Pulmonary artery endothelial cell (primary cell): ENCODE measurements at regions not wholly inside any gene's neighbourhood (a gene's known extent, or its start where the extent isn't known, plus 50 kb on each side); places are given as distances from the start of the nearest gene placed in this dataset.
"Not testable (repeated sequence)": the region's sequence is repeated elsewhere in the genome, so short reads cannot be mapped to it uniquely, and the experiment has no call there.

Experiments
- DNase-seq: peaks from one replicate; pipeline ENCODE4 v3.0.0-alpha.2; 2011; ENCODE audit warnings: low read depth, low spot score

- DNase-seq: no peak
Observed at GRCh38 chr4:111391829-111392228, 753.4 kb upstream of the FAM241A start.

- no peak for DNase-seq
Observed at GRCh38 chr4:111393781-111394180, 751.5 kb upstream of the FAM241A start.

DNA sequence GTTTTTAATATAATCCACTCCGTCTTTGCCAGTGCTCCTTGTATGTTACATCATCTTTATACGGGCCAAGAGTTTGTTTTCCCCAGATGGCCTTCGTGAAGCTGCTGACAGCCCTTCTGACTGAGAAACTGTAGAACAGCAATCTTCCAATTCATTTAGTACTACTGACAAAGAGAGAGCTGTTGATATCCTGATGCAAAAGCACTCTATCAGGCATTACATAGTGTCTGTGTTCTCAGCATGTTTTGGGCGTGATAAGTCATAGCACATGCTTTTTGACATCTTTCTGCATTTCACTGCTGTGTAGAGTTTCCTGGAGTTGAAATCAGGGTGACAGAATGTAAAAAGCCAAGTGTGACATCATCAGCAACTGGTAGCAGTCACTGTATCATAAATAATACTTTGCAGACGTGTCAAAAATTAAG, 746.3 kb upstream of the FAM241A start:
- DNase-seq: no peak

DNA sequence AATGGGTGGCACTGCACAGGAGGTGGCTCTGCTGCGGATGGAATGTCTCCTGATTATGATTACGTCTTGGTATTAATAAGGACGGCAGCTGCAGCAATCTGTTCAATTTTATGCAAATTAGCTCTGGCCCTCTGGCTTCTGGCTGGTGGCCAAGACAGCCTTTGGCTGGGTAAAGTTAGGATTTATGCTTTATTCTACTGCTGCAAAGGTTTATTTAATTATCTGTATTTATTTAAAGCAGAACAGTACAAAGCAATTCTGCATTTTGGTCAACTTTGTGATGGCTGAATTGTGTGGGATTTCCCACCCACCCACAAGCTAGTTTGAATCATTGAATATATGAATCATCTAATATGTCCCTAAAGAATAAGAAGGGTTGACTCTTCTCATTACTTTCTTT, 745.6 kb upstream of the FAM241A start:
- DNase-seq: no peak

DNA sequence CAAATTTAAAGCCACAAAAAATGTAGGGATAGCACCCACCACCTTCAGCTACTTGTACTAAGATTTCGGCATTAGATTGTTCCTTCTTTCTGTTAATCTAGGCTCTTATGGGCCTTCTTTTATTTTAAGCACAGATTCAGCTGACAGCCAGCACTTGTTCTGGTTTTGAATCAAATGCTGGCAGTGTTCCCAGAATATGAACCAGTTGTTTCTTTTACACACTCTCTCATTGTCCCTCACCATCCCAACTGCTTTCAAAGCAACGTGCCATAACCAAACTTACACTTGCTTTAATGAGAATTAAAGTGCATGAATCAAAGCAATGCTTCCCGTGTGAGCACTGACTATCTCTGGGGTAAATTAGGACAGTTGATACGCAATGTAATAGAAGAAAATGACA, 744.5 kb upstream of the FAM241A start:
- DNase-seq: no peak

GRCh38 chr4:111404673-111405072, 740.6 kb upstream of the FAM241A start:
- DNase-seq: no peak

DNA sequence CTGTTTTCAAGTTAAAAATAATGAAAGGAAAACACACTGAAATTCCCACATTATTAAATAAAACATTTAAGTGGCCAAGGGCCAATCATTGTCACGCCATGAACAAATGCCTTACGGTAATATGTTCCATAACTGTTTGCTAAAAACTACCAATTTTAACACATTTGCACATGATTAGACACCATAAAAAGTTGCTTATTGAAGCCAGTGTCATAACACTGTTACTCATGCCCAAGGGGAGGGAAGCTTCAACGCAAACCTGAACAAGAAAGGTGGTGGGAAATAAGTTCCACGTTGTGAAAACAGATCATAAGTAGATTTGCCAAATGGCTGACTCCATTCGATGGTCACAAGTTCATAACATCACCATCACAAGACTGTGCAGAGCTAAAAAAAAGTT, 739.3 kb upstream of the FAM241A start:
- no peak for DNase-seq

GRCh38 chr4:111410571-111410970, 734.7 kb upstream of the FAM241A start:
- no peak for DNase-seq

- no peak for DNase-seq
Observed at GRCh38 chr4:111417521-111417920, 727.7 kb upstream of the FAM241A start.

GRCh38 chr4:111433441-111433840, 711.8 kb upstream of the FAM241A start:
- DNase-seq: no peak

GRCh38 chr4:111434586-111434985, 710.7 kb upstream of the FAM241A start:
- no peak for DNase-seq

DNA sequence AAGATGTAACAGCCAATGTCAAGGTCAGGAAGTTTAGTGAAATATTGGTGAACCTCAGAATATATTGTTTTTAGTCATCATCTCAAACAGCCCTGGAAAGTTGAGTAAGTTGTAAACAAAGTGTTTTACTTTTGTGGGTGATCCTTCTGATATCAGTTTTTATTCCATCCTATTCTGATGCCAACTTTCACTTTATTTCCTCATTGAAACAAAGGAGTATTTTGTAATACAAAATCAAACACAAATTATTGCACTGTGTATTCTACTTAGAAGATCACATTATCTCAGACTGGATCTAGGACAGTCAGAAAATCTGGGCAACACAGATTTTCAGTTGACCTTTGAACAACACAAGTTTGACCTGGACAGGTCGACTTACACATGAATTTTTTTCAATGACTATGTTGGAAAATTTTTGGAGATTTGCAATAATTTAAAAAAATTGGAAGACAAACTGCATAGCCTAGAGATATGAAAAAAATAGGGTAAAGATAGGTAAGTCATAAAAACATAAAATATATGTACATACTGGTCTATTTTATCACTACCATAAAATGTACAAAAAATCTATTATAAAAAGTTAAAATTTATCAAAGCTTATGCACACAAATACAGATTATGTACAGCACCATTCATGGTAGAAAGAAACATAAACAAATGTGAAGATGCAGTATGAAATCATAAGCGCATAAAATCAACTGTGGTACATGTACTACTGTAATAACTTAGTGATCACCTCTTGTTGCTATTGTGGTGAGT, 709.1 kb upstream of the FAM241A start:
- no peak for DNase-seq

GRCh38 chr4:111441687-111442086, 703.6 kb upstream of the FAM241A start:
- DNase-seq: no peak

DNA sequence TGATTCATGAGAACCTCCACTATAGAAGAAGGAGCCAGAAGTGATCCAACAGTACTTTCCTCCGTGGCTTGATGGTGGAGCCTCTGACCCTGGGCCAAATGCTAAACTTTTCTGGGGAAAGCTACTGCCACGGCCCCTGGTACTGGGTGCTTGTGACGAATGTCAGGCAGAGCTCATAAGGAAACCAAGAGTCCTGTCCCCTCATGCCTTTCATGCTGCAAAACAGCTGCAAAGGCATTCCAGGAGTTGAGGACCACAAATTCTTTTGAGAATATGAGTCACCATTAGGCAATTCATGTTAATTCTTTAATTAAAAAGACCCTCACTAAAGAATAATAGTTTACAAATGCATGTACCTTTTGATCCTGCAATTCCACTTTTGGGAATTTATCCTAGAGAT, 700.4 kb upstream of the FAM241A start:
- not testable (repeated sequence) for DNase-seq

GRCh38 chr4:111449657-111450056, 695.6 kb upstream of the FAM241A start:
- no peak for DNase-seq

GRCh38 chr4:111450867-111451266, 694.4 kb upstream of the FAM241A start:
- no peak for DNase-seq

- no peak for DNase-seq
Observed at GRCh38 chr4:111453216-111453615, 692.0 kb upstream of the FAM241A start.

DNA sequence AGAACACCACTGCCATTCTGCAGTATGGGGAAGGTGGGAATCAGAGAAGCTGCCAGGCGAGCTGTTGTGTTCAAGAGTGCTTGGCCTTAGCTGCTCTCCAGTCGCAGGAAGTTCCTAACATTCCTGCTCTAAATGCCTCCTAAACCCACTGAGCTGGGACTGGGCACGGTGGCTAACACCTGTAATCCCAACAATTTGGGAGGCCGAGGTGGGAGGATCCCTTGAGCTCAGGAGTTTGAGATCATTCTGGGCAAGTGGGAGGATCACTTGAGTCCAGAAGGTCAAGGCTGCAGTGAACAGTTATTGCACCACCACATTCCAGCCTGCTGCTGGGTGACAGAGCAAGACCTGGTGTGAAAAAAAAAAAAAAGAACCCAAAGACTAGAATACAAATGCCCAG, 690.3 kb upstream of the FAM241A start:
- DNase-seq: no peak

DNA sequence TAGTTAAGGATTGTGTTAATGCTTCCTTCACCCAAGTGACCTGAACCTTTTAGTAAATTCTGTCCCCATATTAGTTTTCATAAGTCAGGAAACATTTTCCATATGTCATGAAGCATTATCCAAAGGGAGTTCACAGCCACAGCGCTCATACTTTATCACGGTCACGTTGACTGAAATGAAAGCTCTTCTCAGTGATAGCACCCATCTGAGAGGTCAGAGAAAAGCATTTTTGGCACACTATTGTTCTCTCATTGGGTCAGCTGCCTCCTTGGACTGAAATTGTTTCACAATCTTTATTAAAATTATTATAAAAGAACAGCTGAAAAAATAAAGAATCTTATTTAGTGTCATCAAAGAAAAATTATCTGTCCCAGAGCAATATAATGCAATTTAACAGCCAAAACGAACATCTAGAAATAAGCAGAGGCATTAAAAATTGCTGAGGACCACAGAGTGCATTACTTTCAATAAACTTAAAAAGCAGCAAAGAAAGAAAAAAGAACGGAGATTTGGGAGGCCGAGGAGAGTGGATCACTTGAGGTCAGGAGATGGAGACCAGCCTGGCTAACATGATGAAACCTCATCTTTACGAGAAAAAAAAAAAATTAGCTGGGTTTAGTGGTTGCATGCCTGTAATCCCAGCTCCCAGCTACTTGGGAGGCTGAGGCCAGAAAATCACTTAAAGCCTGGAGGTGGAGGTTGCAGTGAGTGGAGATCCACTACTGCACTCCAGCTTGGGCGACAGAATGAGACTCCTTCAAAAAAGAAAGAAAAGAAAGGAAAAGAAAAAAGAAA, 680.8 kb upstream of the FAM241A start:
- DNase-seq: no peak

DNA sequence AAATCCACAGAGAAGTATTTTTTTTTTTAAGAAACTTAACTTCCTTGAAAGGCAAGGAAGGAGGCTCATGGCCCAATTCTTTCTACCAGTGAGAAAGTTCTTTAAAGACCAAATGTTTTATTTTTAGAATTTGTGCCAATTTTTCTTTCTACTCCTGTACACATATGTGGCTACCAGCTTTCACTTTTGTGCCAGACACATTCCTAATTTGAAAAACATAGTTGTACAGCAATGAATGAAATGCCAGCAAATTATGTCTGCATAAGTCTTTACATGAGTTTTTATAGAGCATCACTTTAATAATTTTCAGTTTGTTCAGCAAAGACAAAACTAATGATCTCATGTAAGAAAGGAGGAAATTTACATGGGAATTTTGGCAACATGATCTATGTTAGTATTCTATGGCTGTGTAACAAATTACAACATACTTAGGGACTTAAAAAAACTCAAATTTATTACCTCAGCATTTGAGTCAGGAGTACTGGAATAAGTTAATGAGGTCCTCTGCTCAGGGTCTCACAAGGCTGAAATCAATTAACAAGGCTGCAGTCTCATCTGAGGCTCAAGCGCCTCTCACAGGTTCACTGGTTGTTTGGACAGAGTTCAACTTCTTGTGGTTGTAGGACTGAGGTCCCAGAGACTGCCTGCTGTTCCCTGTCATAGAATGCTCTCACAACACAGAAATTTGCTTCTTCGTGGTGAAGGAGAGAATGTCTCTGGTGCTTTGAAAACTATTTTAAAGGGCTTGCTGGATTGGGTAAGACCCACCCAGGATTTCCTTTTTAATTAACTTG, 678.2 kb upstream of the FAM241A start:
- DNase-seq: no peak

- no peak for DNase-seq
Observed at GRCh38 chr4:111475001-111475400, 670.3 kb upstream of the FAM241A start.

GRCh38 chr4:111475666-111476065, 669.6 kb upstream of the FAM241A start:
- DNase-seq: no peak
